ENCODE measurements at regions not wholly inside any gene's neighbourhood (a gene's known extent, or its start where the extent isn't known, plus 50 kb on each side); places are given as distances from the start of the nearest gene placed in this dataset.

DNA sequence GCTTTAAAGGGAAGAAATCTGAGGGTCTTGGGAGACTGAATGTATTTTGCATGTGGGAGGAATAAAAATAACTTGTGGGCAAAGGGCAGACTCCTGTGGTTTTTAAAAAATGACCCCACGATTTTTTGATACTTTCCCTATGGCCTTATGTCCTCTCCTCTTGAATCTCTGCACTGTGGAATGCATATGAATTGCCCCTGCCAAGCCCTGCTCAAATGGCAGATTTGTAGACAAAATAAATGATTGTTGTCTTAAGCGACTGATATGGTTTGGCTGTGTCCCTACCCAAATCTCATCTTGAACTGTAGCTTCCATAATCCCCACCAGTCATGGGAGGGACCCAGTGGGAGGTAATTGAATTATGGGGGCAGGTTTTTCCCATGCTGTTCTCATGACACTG, 223.8 kb downstream of the DACT1 start:
- TF ChIP-seq, protein P1, sequence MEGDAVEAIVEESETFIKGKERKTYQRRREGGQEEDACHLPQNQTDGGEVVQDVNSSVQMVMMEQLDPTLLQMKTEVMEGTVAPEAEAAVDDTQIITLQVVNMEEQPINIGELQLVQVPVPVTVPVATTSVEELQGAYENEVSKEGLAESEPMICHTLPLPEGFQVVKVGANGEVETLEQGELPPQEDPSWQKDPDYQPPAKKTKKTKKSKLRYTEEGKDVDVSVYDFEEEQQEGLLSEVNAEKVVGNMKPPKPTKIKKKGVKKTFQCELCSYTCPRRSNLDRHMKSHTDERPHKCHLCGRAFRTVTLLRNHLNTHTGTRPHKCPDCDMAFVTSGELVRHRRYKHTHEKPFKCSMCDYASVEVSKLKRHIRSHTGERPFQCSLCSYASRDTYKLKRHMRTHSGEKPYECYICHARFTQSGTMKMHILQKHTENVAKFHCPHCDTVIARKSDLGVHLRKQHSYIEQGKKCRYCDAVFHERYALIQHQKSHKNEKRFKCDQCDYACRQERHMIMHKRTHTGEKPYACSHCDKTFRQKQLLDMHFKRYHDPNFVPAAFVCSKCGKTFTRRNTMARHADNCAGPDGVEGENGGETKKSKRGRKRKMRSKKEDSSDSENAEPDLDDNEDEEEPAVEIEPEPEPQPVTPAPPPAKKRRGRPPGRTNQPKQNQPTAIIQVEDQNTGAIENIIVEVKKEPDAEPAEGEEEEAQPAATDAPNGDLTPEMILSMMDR (IDR thresholded peaks at IDR 0.05) = no peak
- TF ChIP-seq POLR2AphosphoS5 (IDR thresholded peaks at IDR 0.05) = no peak
- TF ChIP-seq POLR2A (IDR thresholded peaks at IDR 0.05) = no peak

All from prostate gland (tissue), 2 donors.